Esophagus squamous epithelium (tissue), 4 donors: ENCODE measurements at regions not wholly inside any gene's neighbourhood (a gene's known extent, or its start where the extent isn't known, plus 50 kb on each side); places are given as distances from the start of the nearest gene placed in this dataset.

Source experiments
- CTCF ChIP-seq, 6 experiments: fragments of 450-650 bp in 4 of 6; fragments of 200-600 bp in 2 of 6; sonication (generic) in 2 of 6; IDR thresholded peaks; one replicate each; pipeline ENCODE4 v1.5.1; 2016 to 2019; ENCODE audit warnings: antibody characterized with exemption in 6 of 6, mild to moderate bottlenecking in 4 of 6, moderate library complexity in 4 of 6
- POLR2A ChIP-seq, 4 donors: fragments of 450-650 bp; IDR thresholded peaks; one replicate each; pipeline ENCODE4 v1.6.1; 2017; ENCODE audit warnings: antibody characterized with exemption in 4 of 4, mild to moderate bottlenecking in 4 of 4, moderate library complexity in 3 of 4

DNA sequence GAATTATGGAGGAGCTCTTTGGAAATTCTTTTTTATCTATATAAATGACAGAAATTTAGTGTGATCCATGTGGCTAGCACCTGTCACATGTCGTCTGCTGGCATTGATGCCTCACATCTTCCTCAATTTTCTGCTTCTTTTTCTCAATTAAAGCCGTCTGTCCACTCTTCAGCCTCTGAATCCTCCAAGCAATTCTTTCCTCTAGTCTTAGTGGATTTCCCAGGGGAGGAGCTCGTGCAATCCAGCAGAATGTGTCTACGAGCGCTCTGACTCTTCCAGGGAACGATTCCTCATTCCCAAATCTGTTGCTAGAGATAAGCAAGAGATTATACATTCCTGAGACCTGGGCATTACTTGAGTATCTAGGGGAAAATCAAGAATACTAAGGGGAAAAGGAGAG is 176.6 kb downstream of the EMP1 start:
- TF ChIP-seq CTCF (IDR thresholded peaks at IDR 0.05) (no peak), POLR2A (IDR thresholded peaks at IDR 0.05) (no peak)
